SH-SY5Y (cell line): ENCODE measurements at regions not wholly inside any gene's neighbourhood (a gene's known extent, or its start where the extent isn't known, plus 50 kb on each side); places are given as distances from the start of the nearest gene placed in this dataset.

Experiments used
- GATA2 ChIP-seq: IDR thresholded peaks from 2 replicates; pipeline ENCODE4 v1.6.1; 2011; ENCODE audit warnings: mild to moderate bottlenecking, low read depth, low read length
- GATA3 ChIP-seq: IDR thresholded peaks from 2 replicates; pipeline ENCODE4 v1.6.1; 2011; ENCODE audit warnings: low read depth, mild to moderate bottlenecking, low read length, moderate library complexity

- TF ChIP-seq GATA3 (no peak), GATA2 (no peak)
Observed at GRCh38 chr18:27707201-27707600, 469.7 kb downstream of the CDH2 start.
